IMR-90 (cell line): ENCODE measurements at regions not wholly inside any gene's neighbourhood (a gene's known extent, or its start where the extent isn't known, plus 50 kb on each side); places are given as distances from the start of the nearest gene placed in this dataset.

Experiments
- ATAC-seq: fragments of 200-7000 bp; cut with Tn5 transposase; 2 replicates; pipeline ENCODE4 v1.9.1; 2020; ENCODE audit warnings: low read depth, mild to moderate bottlenecking, moderate library complexity
- BruUV-seq: library from RNA; stranded (reverse); fragments of 400-500 nt; replicated peaks from 2 replicates; lab custom pipeline; 2021; lab: Mats Ljungman, UMichigan
- CTCF ChIA-PET: fragments of 300-600 bp; formaldehyde crosslinking; extraction: SDS; loops from one replicate; lab custom pipeline; 2021; ENCODE audit warnings: antibody characterized with exemption; lab: Yijun Ruan, JAX
- POLR2A ChIA-PET: fragments of 300-600 bp; sonication (Branson Sonifier 250); formaldehyde crosslinking; loops from one replicate; lab custom pipeline; 2022; ENCODE audit warnings: antibody characterized with exemption; ENCODE audit not compliant: unreplicated experiment; lab: Charles Lee
- DNase-seq: peaks from one replicate; pipeline ENCODE4 v3.0.0; 2013
- H2AFZ ChIP-seq: replicated peaks from 2 replicates; pipeline ENCODE3; 2013; ENCODE audit warnings: low read length, mild to moderate bottlenecking; ENCODE audit not compliant: poor library complexity
- H2AK5ac ChIP-seq: 2 replicates; pipeline ENCODE4 v1.6.1; 2013; ENCODE audit warnings: low read depth, low read length, inconsistent platforms
- H2AK9ac ChIP-seq: replicated peaks from 2 replicates; pipeline ENCODE3; 2013; ENCODE audit warnings: mild to moderate bottlenecking, low read depth, low read length, moderate library complexity; ENCODE audit not compliant: poor library complexity
- H2BK120ac ChIP-seq: 2 replicates; pipeline ENCODE4 v1.6.1; 2013; ENCODE audit warnings: low read depth, low read length, inconsistent platforms
- H2BK15ac ChIP-seq: 3 replicates; pipeline ENCODE4 v1.6.1; 2013; ENCODE audit warnings: low read depth, low read length, inconsistent platforms
- H2BK20ac ChIP-seq: 2 replicates; pipeline ENCODE4 v1.6.1; 2013; ENCODE audit warnings: low read depth, mild to moderate bottlenecking, inconsistent platforms, low read length, moderate library complexity
- H2BK5ac ChIP-seq: 2 replicates; pipeline ENCODE4 v1.6.1; 2013; ENCODE audit warnings: mild to moderate bottlenecking, low read depth, low read length, inconsistent platforms; ENCODE audit not compliant: poor library complexity, severe bottlenecking
- H3K14ac ChIP-seq: replicated peaks from 2 replicates; pipeline ENCODE4 v1.6.1; 2013; ENCODE audit warnings: low read depth, low read length, inconsistent platforms
- H3K18ac ChIP-seq: 2 replicates; pipeline ENCODE4 v1.6.1; 2013; ENCODE audit warnings: low read depth, low read length, control low read depth
- H3K23ac ChIP-seq: 2 replicates; pipeline ENCODE4 v1.6.1; 2013; ENCODE audit warnings: low read depth, low read length, inconsistent platforms
- H3K27ac ChIP-seq: 2 replicates; pipeline ENCODE4 v1.5.1; 2013; ENCODE audit warnings: mild to moderate bottlenecking, control low read depth, low read length; ENCODE audit not compliant: insufficient read depth
- H3K27me3 ChIP-seq: 2 replicates; pipeline ENCODE4 v1.6.1; 2013; ENCODE audit warnings: low read length; ENCODE audit not compliant: control insufficient read depth, insufficient read depth
- H3K36me3 ChIP-seq: 2 replicates; pipeline ENCODE4 v1.6.1; 2013; ENCODE audit warnings: low read length, mixed read lengths; ENCODE audit not compliant: control insufficient read depth, insufficient read depth
- H3K4ac ChIP-seq: 2 replicates; pipeline ENCODE4 v1.6.1; 2013; ENCODE audit warnings: low read depth, low read length, inconsistent platforms
- H3K4me1 ChIP-seq: 2 replicates; pipeline ENCODE4 v1.6.1; 2013; ENCODE audit warnings: low read length, mixed read lengths; ENCODE audit not compliant: control insufficient read depth, insufficient read depth
- H3K4me2 ChIP-seq: 2 replicates; pipeline ENCODE4 v1.6.1; 2013; ENCODE audit warnings: low read depth, mild to moderate bottlenecking, control low read depth, low read length, moderate library complexity
- H3K4me3 ChIP-seq: 2 replicates; pipeline ENCODE4 v1.5.1; 2013; ENCODE audit warnings: low read depth, mild to moderate bottlenecking, control low read depth, low read length, moderate library complexity; ENCODE audit not compliant: insufficient read depth
- H3K56ac ChIP-seq: 2 replicates; pipeline ENCODE4 v1.6.1; 2013; ENCODE audit warnings: low read length, inconsistent platforms; ENCODE audit not compliant: insufficient read depth; ENCODE audit errors: extremely low read depth
- H3K79me1 ChIP-seq, 2 experiments: 2 replicates each; pipeline ENCODE4 v1.6.1; 2013; ENCODE audit warnings: low read length in 2 of 2, inconsistent platforms in 1 of 2, low read depth in 1 of 2
- H3K9ac ChIP-seq: 2 replicates; pipeline ENCODE4 v1.6.1; 2013; ENCODE audit warnings: low read depth, low read length, control low read depth
- H3K9me1 ChIP-seq: 2 replicates; pipeline ENCODE4 v1.6.1; 2013; ENCODE audit warnings: low read length, inconsistent platforms; ENCODE audit not compliant: insufficient read depth
- H3K9me3 ChIP-seq: 2 replicates; pipeline ENCODE4 v1.6.1; 2013; ENCODE audit warnings: low read length; ENCODE audit not compliant: control insufficient read depth, insufficient read depth
- H4K20me1 ChIP-seq: 2 replicates; pipeline ENCODE4 v1.6.1; 2013; ENCODE audit warnings: low read length, inconsistent platforms; ENCODE audit not compliant: insufficient read depth
- H4K5ac ChIP-seq: 2 replicates; pipeline ENCODE4 v1.6.1; 2013; ENCODE audit warnings: mild to moderate bottlenecking, low read depth, low read length, control low read depth
- H4K8ac ChIP-seq, 2 experiments: 2 replicates each; pipeline ENCODE4 v1.6.1; 2013; ENCODE audit warnings: low read depth in 2 of 2, low read length in 2 of 2, control low read depth in 1 of 2, inconsistent platforms in 1 of 2
- H4K91ac ChIP-seq: 2 replicates; pipeline ENCODE4 v1.6.1; 2013; ENCODE audit warnings: low read depth, low read length, inconsistent platforms; ENCODE audit not compliant: insufficient read depth
- CEBPB ChIP-seq: IDR thresholded peaks from 2 replicates; pipeline ENCODE4 v1.6.1; 2012; ENCODE audit warnings: low read depth, low read length, improper control_type of control experiment
- FOS ChIP-seq: fragments of 150-350 bp; IDR thresholded peaks from 2 replicates; pipeline ENCODE4 v1.6.1; 2016; ENCODE audit warnings: low read depth, low read length
- MAFK ChIP-seq: IDR thresholded peaks from 2 replicates; pipeline ENCODE4 v1.6.1; 2012; ENCODE audit warnings: low read depth, low read length, improper control_type of control experiment
- MAZ ChIP-seq: IDR thresholded peaks from 2 replicates; pipeline ENCODE4 v1.6.1; 2012; ENCODE audit warnings: low read depth, mild to moderate bottlenecking, low read length, improper control_type of control experiment, moderate library complexity, borderline replicate concordance
- SMC3 ChIP-seq: fragments of 150-350 bp; IDR thresholded peaks from 2 replicates; pipeline ENCODE4 v1.6.1; 2016; ENCODE audit warnings: low read depth, mild to moderate bottlenecking, antibody characterized with exemption, low read length, moderate library complexity
- WGBS, 2 experiments: methylation state at CpG; one replicate each; pipeline versions ENCODE4 v1.1.5 to v1.1.7; 2013; ENCODE audit warnings: missing lambda C conversion rate in 2 of 2; ENCODE audit not compliant: insufficient read length in 1 of 2; ENCODE audit errors: extremely low coverage in 2 of 2; 5-methylcytosine and 5-hydroxymethylcytosine counted together
- dilution Hi-C: fragments of 300-500 bp; cut with HindIII; formaldehyde crosslinking; loops from one replicate; pipeline ENCODE4 v1.14.3; 2018; ENCODE audit warnings: low sequenced_read_pairs; ENCODE audit not compliant: unreplicated experiment
- in situ Hi-C: fragments of 300-500 bp; cut with MboI; formaldehyde crosslinking; loops from 3 replicates; pipeline ENCODE4 v1.14.3; 2019; ENCODE audit warnings: low sequenced_read_pairs, inconsistent platforms, mixed read lengths
- intact Hi-C: fragments of 100-400 bp; cut with micrococcal nuclease; formaldehyde crosslinking; loops from 2 replicates; pipeline ENCODE4 v1.10.0; 2022
- TF ChIP-seq, protein P1 (sequence below): fragments of 150-350 bp; IDR thresholded peaks from 2 replicates; pipeline ENCODE4 v1.6.1; 2017; ENCODE audit warnings: mild to moderate bottlenecking, antibody characterized with exemption, low read length, low read depth
- TF ChIP-seq, protein P2 (sequence below): conservative IDR thresholded peaks from 2 replicates; pipeline ENCODE4 v1.5.1; 2012; ENCODE audit warnings: mild to moderate bottlenecking, low read depth, low read length, improper control_type of control experiment
- TF ChIP-seq, protein P3 (sequence below): fragments of 150-350 bp; IDR thresholded peaks from 2 replicates; pipeline ENCODE4 v1.6.1; 2016; ENCODE audit warnings: low read depth, mild to moderate bottlenecking, low read length, moderate library complexity, borderline replicate concordance

DNA sequence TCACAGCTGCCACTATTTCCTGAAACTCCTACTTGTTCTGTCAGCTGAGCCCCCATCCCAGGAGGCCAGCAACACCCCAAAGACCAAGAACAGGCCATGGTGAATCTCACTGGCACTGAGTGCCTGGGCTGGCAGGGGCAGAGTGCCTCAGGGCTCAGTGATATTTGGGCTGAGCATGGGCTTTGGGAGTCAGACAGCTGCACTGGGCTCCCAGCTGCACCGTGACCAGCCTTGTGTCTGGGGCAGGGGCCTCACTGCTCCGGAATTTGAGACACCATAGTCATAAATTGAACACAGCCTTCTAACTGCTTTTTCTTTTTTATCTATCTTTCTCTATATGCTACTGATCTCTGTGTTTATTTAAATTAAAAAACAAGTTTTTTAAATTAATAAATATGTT is 1744.2 kb downstream of the TP53TG3F start:
- Histone ChIP-seq H2BK15ac (no peak overlapping the region), H3K4me1 (no peaks in the 10 kb centered on the region), H3K14ac (no peak overlapping the region), H3K4me3 (no peak overlapping the region), H2BK20ac (no peak overlapping the region), H4K91ac (no peak overlapping the region), H3K36me3 (no peaks in the 10 kb centered on the region), H3K27me3 (no peaks in the 10 kb centered on the region), H3K9me3 (peaks cover 25% of the 10 kb centered on the region), H2AK5ac (no peak overlapping the region), H3K4me2 (no peak overlapping the region), H3K27ac (no peak overlapping the region), H3K9ac (no peak overlapping the region), H2BK5ac (no peak overlapping the region), H2BK120ac (no peak overlapping the region), H3K23ac (no peak overlapping the region), H4K8ac (no peak overlapping the region), H4K20me1 (no peaks in the 10 kb centered on the region), H2AK9ac (no peak overlapping the region), H4K5ac (no peak overlapping the region), H3K79me1 (no peaks in the 10 kb centered on the region), H3K18ac (no peak overlapping the region), H3K4ac (no peak overlapping the region), H2AFZ (no peak overlapping the region), H3K9me1 (no peaks in the 10 kb centered on the region), H3K56ac (no peak overlapping the region)
- intact Hi-C loops, result no loop called here
- WGBS, 2 experiments, result no CpG with 5 or more reads among the region's 2 CpGs
- no peak for ATAC-seq
- no peak for TF ChIP-seq FOS
- TF ChIP-seq, protein P1, sequence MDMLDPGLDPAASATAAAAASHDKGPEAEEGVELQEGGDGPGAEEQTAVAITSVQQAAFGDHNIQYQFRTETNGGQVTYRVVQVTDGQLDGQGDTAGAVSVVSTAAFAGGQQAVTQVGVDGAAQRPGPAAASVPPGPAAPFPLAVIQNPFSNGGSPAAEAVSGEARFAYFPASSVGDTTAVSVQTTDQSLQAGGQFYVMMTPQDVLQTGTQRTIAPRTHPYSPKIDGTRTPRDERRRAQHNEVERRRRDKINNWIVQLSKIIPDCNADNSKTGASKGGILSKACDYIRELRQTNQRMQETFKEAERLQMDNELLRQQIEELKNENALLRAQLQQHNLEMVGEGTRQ, result no peak
- TF ChIP-seq, protein P2, sequence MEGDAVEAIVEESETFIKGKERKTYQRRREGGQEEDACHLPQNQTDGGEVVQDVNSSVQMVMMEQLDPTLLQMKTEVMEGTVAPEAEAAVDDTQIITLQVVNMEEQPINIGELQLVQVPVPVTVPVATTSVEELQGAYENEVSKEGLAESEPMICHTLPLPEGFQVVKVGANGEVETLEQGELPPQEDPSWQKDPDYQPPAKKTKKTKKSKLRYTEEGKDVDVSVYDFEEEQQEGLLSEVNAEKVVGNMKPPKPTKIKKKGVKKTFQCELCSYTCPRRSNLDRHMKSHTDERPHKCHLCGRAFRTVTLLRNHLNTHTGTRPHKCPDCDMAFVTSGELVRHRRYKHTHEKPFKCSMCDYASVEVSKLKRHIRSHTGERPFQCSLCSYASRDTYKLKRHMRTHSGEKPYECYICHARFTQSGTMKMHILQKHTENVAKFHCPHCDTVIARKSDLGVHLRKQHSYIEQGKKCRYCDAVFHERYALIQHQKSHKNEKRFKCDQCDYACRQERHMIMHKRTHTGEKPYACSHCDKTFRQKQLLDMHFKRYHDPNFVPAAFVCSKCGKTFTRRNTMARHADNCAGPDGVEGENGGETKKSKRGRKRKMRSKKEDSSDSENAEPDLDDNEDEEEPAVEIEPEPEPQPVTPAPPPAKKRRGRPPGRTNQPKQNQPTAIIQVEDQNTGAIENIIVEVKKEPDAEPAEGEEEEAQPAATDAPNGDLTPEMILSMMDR, result no peak
- TF ChIP-seq CEBPB, result no peak
- TF ChIP-seq MAZ, result no peak
- TF ChIP-seq, protein P3, sequence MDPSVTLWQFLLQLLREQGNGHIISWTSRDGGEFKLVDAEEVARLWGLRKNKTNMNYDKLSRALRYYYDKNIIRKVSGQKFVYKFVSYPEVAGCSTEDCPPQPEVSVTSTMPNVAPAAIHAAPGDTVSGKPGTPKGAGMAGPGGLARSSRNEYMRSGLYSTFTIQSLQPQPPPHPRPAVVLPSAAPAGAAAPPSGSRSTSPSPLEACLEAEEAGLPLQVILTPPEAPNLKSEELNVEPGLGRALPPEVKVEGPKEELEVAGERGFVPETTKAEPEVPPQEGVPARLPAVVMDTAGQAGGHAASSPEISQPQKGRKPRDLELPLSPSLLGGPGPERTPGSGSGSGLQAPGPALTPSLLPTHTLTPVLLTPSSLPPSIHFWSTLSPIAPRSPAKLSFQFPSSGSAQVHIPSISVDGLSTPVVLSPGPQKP, result no peak
- TF ChIP-seq MAFK, result no peak
- TF ChIP-seq SMC3, result no peak
- no peak for DNase-seq
- in situ Hi-C loops, result no loop called here
- ChIA-PET CTCF (no interaction called here), POLR2A (no interaction called here)
- BruUV-seq, result no TSS peak
- dilution Hi-C loops, result no loop called here
